ENCODE measurements at regions not wholly inside any gene's neighbourhood (a gene's known extent, or its start where the extent isn't known, plus 50 kb on each side); places are given as distances from the start of the nearest gene placed in this dataset.

GRCh38 chr6:26225848-26226578, 138.8 kb downstream of the HFE start:
- no peak overlapping the region for H3K27ac ChIP-seq
- peaks cover 6% of the 10 kb centered on the region for H3K4me1 ChIP-seq (ENCODE audit: insufficient read depth)
- no peak for DNase-seq
- TF ChIP-seq EP300 (IDR thresholded peaks at IDR 0.05) (no peak), POLR2A (IDR thresholded peaks at IDR 0.05) (no peak), CTCF (IDR thresholded peaks at IDR 0.05) (no peak)
- intact Hi-C loops (cut with DNase I) = no loop called here
- no peaks in the 10 kb centered on the region for H3K36me3 ChIP-seq
- no peak overlapping the region for H3K4me3 ChIP-seq
- WGBS, 3 donors = 67 to 69% (median 69%) methylated on average over 28 of the region's 28 CpGs
- H3K27me3 ChIP-seq = no peaks in the 10 kb centered on the region
- H3K9me3 ChIP-seq = no peaks in the 10 kb centered on the region

- WGBS, 3 donors = 91 to 96% (median 93%) methylated on average over 3 of the region's 3 CpGs
- Histone ChIP-seq H3K27ac (no peak overlapping the region), H3K9me3 (no peaks in the 10 kb centered on the region), H3K36me3 (no peaks in the 10 kb centered on the region), H3K27me3 (no peaks in the 10 kb centered on the region), H3K4me1 (ENCODE audit: insufficient read depth) (peaks cover 6% of the 10 kb centered on the region), H3K4me3 (no peak overlapping the region)
- DNase-seq = no peak
- intact Hi-C loops (cut with DNase I) = no loop called here
- no peak for TF ChIP-seq EP300 (IDR thresholded peaks at IDR 0.05)
- no peak for TF ChIP-seq CTCF (IDR thresholded peaks at IDR 0.05)
- TF ChIP-seq POLR2A (IDR thresholded peaks at IDR 0.05) = no peak
Observed at GRCh38 chr6:26226579-26226967, 138.4 kb upstream of the BTN3A2 start.

- intact Hi-C loops (cut with DNase I) = loop anchor here in 1 of 4 donors (5.0 kb wide), 1 partner anchor 37 kb away; no protein-coding TSS in a partner anchor
- H3K4me1 ChIP-seq (ENCODE audit: insufficient read depth) = peaks cover 6% of the 10 kb centered on the region
- peaks cover 0 to 3% of the 10 kb centered on the region in 2 donors for H3K9me3 ChIP-seq
- no peak for TF ChIP-seq EP300 (IDR thresholded peaks at IDR 0.05)
- no peak for TF ChIP-seq CTCF (IDR thresholded peaks at IDR 0.05)
- no peak for TF ChIP-seq POLR2A (IDR thresholded peaks at IDR 0.05)
- no peak overlapping the region for H3K4me3 ChIP-seq
- no peaks in the 10 kb centered on the region for H3K27me3 ChIP-seq
- no peak overlapping the region for H3K27ac ChIP-seq
- no peak for DNase-seq
- WGBS, 3 donors = 80 to 90% (median 89%) methylated on average over 5 of the region's 5 CpGs
- no peaks in the 10 kb centered on the region for H3K36me3 ChIP-seq
Observed at GRCh38 chr6:26230351-26230750, 134.6 kb upstream of the BTN3A2 start.

GRCh38 chr6:26231006-26231587, 133.9 kb upstream of the BTN3A2 start:
- Histone ChIP-seq H3K27me3 (no peaks in the 10 kb centered on the region), H3K9me3 (peaks cover 0 to 3% of the 10 kb centered on the region in 2 donors), H3K27ac (no peak overlapping the region), H3K4me3 (no peak overlapping the region), H3K4me1 (ENCODE audit: insufficient read depth) (peaks cover 4% of the 10 kb centered on the region), H3K36me3 (no peaks in the 10 kb centered on the region)
- TF ChIP-seq EP300 (IDR thresholded peaks at IDR 0.05) = no peak
- TF ChIP-seq CTCF (IDR thresholded peaks at IDR 0.05) = no peak
- TF ChIP-seq POLR2A (IDR thresholded peaks at IDR 0.05) = no peak
- no peak for DNase-seq
- WGBS, 3 donors = 94 to 96% (median 95%) methylated on average over 5 of the region's 5 CpGs
- intact Hi-C loops (cut with DNase I) = loop anchor here in 1 of 4 donors (5.0 kb wide), 1 partner anchor 36 kb away; no protein-coding TSS in a partner anchor
